PC-3 (cell line): ENCODE measurements at regions not wholly inside any gene's neighbourhood (a gene's known extent, or its start where the extent isn't known, plus 50 kb on each side); places are given as distances from the start of the nearest gene placed in this dataset.
A peak's percentile ranks its signal among the peaks of the same experiment; 100 is the strongest.

Experiments
- ATAC-seq: fragments of 200-7000 bp; cut with Tn5 transposase; 2 replicates; pipeline ENCODE4 v1.9.1; 2020; ENCODE audit warnings: mild to moderate bottlenecking, moderate library complexity
- BruUV-seq: library from RNA; stranded (reverse); fragments of 400-500 nt; replicated peaks from 2 replicates; lab custom pipeline; 2021; lab: Mats Ljungman, UMichigan
- CTCF ChIA-PET: fragments of 300-600 bp; sonication (Branson Sonifier 250); formaldehyde crosslinking; loops from one replicate; lab custom pipeline; 2022; ENCODE audit warnings: antibody characterized with exemption; lab: Charles Lee
- POLR2A ChIA-PET: fragments of 300-600 bp; sonication (Branson Sonifier 250); formaldehyde crosslinking; loops from one replicate; lab custom pipeline; 2022; ENCODE audit warnings: antibody characterized with exemption; ENCODE audit not compliant: unreplicated experiment; lab: Charles Lee
- DNase-seq: peaks from one replicate; pipeline ENCODE4 v3.0.0-alpha.2; 2015
- H2AFZ ChIP-seq: fragments of 300-600 bp; sonication (generic); 2 replicates; pipeline ENCODE4 v1.6.0; 2016; ENCODE audit warnings: antibody characterized with exemption, low read length
- H3F3A ChIP-seq: fragments of 300-600 bp; sonication (generic); one replicate; pipeline ENCODE4 v1.6.0; 2017; ENCODE audit warnings: antibody characterized with exemption, low read length, control low read depth, mild to moderate bottlenecking; ENCODE audit not compliant: unreplicated experiment
- H3K27ac ChIP-seq: fragments of 300-600 bp; sonication (generic); 2 replicates; pipeline ENCODE4 v1.5.1; 2016; ENCODE audit warnings: mild to moderate bottlenecking, low read length
- H3K27me3 ChIP-seq: fragments of 300-600 bp; sonication (generic); 2 replicates; pipeline ENCODE4 v1.6.1; 2016; ENCODE audit warnings: low read length, mixed read lengths
- H3K36me3 ChIP-seq: fragments of 300-600 bp; sonication (generic); 2 replicates; pipeline ENCODE4 v1.6.1; 2016; ENCODE audit warnings: low read depth, mixed run types, low read length, mixed read lengths
- H3K4me1 ChIP-seq: fragments of 300-600 bp; sonication (generic); 2 replicates; pipeline ENCODE4 v1.5.1; 2016; ENCODE audit warnings: low read length; ENCODE audit not compliant: insufficient read depth
- H3K4me2 ChIP-seq: fragments of 300-600 bp; sonication (generic); 2 replicates; pipeline ENCODE4 v1.6.0; 2016; ENCODE audit warnings: low read length
- H3K4me3 ChIP-seq: fragments of 300-600 bp; sonication (generic); 2 replicates; pipeline ENCODE4 v1.5.1; 2016; ENCODE audit warnings: mild to moderate bottlenecking, low read length, mixed read lengths
- H3K79me2 ChIP-seq: fragments of 300-600 bp; sonication (generic); 2 replicates; pipeline ENCODE4 v1.6.1; 2017; ENCODE audit warnings: low read length, mixed read lengths
- H3K9ac ChIP-seq: fragments of 300-600 bp; sonication (generic); 2 replicates; pipeline ENCODE4 v1.6.0; 2016; ENCODE audit warnings: mild to moderate bottlenecking, low read length
- H3K9me2 ChIP-seq: fragments of 300-600 bp; sonication (generic); replicated peaks from 2 replicates; pipeline ENCODE4 v1.6.1; 2016; ENCODE audit warnings: mixed run types, low read length, mixed read lengths
- H3K9me3 ChIP-seq: fragments of 300-600 bp; sonication (generic); 2 replicates; pipeline ENCODE4 v1.6.1; 2016; ENCODE audit warnings: low read length, mixed read lengths
- H4K20me1 ChIP-seq: fragments of 300-600 bp; sonication (generic); 2 replicates; pipeline ENCODE4 v1.6.1; 2016; ENCODE audit warnings: low read length, mixed read lengths
- CTCF ChIP-seq: fragments of 300-600 bp; sonication (generic); conservative IDR thresholded peaks from 2 replicates; pipeline ENCODE4 v1.5.1; 2017; ENCODE audit warnings: antibody characterized with exemption, low read depth, mild to moderate bottlenecking, low read length
- EZH2 ChIP-seq: fragments of 300-600 bp; sonication (generic); IDR thresholded peaks from one replicate; pipeline ENCODE4 v1.6.1; 2017; ENCODE audit warnings: antibody characterized with exemption, mild to moderate bottlenecking, low read length; ENCODE audit not compliant: unreplicated experiment
- EZH2phosphoT487 ChIP-seq: fragments of 300-600 bp; sonication (generic); IDR thresholded peaks from 2 replicates; pipeline ENCODE4 v1.6.1; 2018; ENCODE audit warnings: mild to moderate bottlenecking, antibody characterized with exemption, low read length, borderline replicate concordance
- intact Hi-C: fragments of 100-400 bp; cut with micrococcal nuclease; formaldehyde crosslinking; loops from 2 replicates; pipeline ENCODE4 v1.9.0; 2023

- Histone ChIP-seq H3K4me1 (no peaks in the 10 kb centered on the region), H3K4me2 (no peak overlapping the region), H3F3A (no peaks in the 10 kb centered on the region), H3K9me3 (no peaks in the 10 kb centered on the region), H3K79me2 (no peaks in the 10 kb centered on the region), H2AFZ (no peak overlapping the region), H3K36me3 (no peaks in the 10 kb centered on the region), H3K4me3 (no peak overlapping the region), H3K9me2 (no peaks in the 10 kb centered on the region), H4K20me1 (no peaks in the 10 kb centered on the region), H3K27me3 (0 out of 2 replicates have a peak, but pooled peaks cover under 1% of the 10 kb centered on the region), H3K9ac (no peak overlapping the region), H3K27ac (no peak overlapping the region)
- DNase-seq = no peak
- no peak for TF ChIP-seq EZH2phosphoT487
- ATAC-seq = no peak
- intact Hi-C loops = no loop called here
- ChIA-PET CTCF (no interaction called here), POLR2A (no interaction called here)
- BruUV-seq = no TSS peak
These were observed 621.3 kb upstream of the LRATD1 start for GRCh38 chr2:14011190-14011589.

DNA sequence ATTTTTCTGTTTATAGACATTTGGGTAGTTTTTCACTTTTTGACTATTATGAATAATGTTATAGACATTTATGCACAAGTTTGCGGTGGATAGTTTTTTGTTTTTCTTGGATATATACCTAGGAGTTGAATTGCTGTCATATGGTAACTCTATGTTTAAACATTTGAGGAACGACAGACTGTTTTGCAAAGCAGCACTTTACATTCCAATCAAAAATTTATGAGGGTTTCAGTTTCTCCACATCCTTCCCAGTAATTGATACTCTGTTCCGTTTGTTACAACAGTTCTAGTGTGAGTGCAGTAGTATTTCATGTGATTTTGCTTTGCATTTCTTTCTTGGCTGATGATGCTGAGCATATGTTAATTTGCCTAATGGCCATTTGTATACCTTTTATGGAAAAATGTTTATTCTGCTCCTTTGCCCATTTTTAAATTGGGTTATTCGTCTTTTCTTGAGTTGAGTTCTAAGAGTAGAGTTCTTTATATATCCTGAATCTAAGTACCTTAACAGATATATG lies 617.3 kb upstream of the LRATD1 start:
- Histone ChIP-seq H3K9me3 (no peaks in the 10 kb centered on the region), H3K36me3 (no peaks in the 10 kb centered on the region), H4K20me1 (no peaks in the 10 kb centered on the region), H2AFZ (no peak overlapping the region), H3K27me3 (0 out of 2 replicates have a peak, but pooled peaks cover 3% of the 10 kb centered on the region), H3K4me2 (no peak overlapping the region), H3K9ac (no peak overlapping the region), H3K9me2 (no peaks in the 10 kb centered on the region), H3F3A (no peaks in the 10 kb centered on the region), H3K79me2 (no peaks in the 10 kb centered on the region), H3K4me1 (no peaks in the 10 kb centered on the region; the same call in 1 of the 2 replicates), H3K27ac (no peak overlapping the region), H3K4me3 (no peak overlapping the region)
- BruUV-seq = no TSS peak
- intact Hi-C loops = no loop called here
- DNase-seq (peak; percentile 11), ATAC-seq (no peak; the same call in 1 of the 2 replicates)
- ChIA-PET CTCF (no interaction called here), POLR2A (no interaction called here)
- TF ChIP-seq EZH2phosphoT487 (no peak), CTCF (no peak), EZH2 (no peak)

DNA sequence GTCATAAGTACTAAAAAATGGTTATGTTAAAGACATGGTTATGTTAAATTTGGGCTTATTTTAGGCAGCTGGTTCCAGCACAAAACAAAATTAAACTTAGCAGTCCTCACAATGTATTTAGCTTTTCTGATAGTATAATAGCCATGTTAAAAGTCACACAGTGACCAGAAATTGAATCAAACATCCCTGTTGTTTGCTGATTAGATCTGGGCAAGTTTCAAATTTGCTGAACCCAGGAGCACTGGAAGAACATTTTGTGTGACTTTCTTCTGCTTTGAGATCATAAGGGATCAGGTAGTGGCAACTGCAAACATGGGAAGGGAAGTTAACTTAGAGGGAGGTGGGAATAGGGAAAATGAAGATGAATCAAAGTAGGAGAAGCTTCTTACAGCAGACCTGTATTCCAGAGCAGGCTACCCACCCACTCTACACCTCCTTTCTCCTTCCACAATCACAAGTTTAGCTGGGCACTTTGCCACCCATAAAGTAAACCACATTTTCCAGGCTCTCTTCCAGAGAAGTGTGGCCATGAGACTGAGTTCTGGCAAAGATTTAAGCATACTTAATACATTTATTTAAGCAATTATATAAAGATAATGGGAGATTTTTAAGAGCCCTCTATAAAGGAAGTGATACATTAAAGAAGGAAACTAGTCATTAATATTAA lies 616.1 kb upstream of the LRATD1 start:
- TF ChIP-seq EZH2 (no peak), EZH2phosphoT487 (no peak), CTCF (no peak)
- H3K4me2 ChIP-seq = no peak overlapping the region
- H3K9me2 ChIP-seq = no peaks in the 10 kb centered on the region
- H3K4me3 ChIP-seq = no peak overlapping the region
- H3K9me3 ChIP-seq = no peaks in the 10 kb centered on the region
- no peak overlapping the region for H3K27ac ChIP-seq
- no TSS peak for BruUV-seq
- H2AFZ ChIP-seq = no peak overlapping the region
- H3K4me1 ChIP-seq = no peaks in the 10 kb centered on the region; the same call in 1 of the 2 replicates
- no peaks in the 10 kb centered on the region for H3F3A ChIP-seq
- H4K20me1 ChIP-seq = no peaks in the 10 kb centered on the region
- H3K36me3 ChIP-seq = no peaks in the 10 kb centered on the region
- ATAC-seq (peak; percentile 65), DNase-seq (peak; percentile 66)
- no peak overlapping the region for H3K9ac ChIP-seq
- CTCF ChIA-PET = no interaction called here
- intact Hi-C loops = no loop called here
- H3K27me3 ChIP-seq = 0 out of 2 replicates have a peak, but pooled peaks cover 3% of the 10 kb centered on the region
- POLR2A ChIA-PET = no interaction called here
- H3K79me2 ChIP-seq = no peaks in the 10 kb centered on the region
